ENCODE measurements at regions not wholly inside any gene's neighbourhood (a gene's known extent, or its start where the extent isn't known, plus 50 kb on each side); places are given as distances from the start of the nearest gene placed in this dataset.

DNA sequence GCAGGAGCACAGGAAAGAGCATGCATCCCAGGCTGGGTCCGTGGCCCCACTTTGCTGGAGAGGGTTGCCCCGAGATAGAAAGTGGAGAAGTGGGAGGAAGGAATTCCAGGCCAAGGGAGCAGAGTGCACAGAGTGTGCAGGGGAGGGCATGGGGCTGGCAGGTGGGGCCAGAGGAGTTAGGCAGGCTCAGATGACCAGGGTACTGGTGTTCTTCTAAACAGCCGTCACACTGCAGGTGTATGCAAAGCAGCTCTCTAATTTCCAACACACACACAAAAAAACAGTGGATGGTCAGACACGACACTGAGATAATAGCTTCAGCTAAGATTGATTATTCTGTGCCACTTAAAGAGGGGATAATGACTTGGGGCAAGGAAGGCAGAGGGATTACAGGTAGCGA lies 212.2 kb downstream of the MTRR start:
- TF ChIP-seq, protein P1, sequence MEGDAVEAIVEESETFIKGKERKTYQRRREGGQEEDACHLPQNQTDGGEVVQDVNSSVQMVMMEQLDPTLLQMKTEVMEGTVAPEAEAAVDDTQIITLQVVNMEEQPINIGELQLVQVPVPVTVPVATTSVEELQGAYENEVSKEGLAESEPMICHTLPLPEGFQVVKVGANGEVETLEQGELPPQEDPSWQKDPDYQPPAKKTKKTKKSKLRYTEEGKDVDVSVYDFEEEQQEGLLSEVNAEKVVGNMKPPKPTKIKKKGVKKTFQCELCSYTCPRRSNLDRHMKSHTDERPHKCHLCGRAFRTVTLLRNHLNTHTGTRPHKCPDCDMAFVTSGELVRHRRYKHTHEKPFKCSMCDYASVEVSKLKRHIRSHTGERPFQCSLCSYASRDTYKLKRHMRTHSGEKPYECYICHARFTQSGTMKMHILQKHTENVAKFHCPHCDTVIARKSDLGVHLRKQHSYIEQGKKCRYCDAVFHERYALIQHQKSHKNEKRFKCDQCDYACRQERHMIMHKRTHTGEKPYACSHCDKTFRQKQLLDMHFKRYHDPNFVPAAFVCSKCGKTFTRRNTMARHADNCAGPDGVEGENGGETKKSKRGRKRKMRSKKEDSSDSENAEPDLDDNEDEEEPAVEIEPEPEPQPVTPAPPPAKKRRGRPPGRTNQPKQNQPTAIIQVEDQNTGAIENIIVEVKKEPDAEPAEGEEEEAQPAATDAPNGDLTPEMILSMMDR (conservative IDR thresholded peaks at IDR 0.05): no peak
- TF ChIP-seq ZFX (IDR thresholded peaks at IDR 0.05): no peak

Measured in C4-2B (cell line).